ENCODE measurements at regions not wholly inside any gene's neighbourhood (a gene's known extent, or its start where the extent isn't known, plus 50 kb on each side); places are given as distances from the start of the nearest gene placed in this dataset.

DNA sequence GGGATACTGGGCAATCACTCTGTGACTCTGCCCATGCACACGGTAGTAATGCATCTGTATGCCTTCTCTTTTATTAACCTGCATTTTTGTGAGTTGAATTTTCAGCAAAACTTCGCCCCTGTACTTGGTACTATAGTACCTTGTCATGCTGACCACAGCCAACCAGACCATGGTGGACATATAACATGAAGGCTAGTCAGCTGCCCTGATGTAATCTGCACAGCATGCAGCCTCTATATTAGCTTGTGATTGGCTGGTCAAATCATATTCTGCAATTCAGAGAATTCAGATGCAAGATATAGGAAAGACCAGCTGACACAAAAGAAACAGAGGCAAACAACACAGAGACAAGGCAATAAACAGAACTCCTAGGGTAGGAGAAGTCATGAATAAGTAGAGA, 200.9 kb upstream of the JARID2 start:
- DNase-seq, result no peak

- no peak for DNase-seq
These were observed 199.1 kb upstream of the JARID2 start for GRCh38 chr6:15046751-15047150.

GRCh38 chr6:15048367-15048766, 197.5 kb upstream of the JARID2 start:
- DNase-seq, result no peak

DNA sequence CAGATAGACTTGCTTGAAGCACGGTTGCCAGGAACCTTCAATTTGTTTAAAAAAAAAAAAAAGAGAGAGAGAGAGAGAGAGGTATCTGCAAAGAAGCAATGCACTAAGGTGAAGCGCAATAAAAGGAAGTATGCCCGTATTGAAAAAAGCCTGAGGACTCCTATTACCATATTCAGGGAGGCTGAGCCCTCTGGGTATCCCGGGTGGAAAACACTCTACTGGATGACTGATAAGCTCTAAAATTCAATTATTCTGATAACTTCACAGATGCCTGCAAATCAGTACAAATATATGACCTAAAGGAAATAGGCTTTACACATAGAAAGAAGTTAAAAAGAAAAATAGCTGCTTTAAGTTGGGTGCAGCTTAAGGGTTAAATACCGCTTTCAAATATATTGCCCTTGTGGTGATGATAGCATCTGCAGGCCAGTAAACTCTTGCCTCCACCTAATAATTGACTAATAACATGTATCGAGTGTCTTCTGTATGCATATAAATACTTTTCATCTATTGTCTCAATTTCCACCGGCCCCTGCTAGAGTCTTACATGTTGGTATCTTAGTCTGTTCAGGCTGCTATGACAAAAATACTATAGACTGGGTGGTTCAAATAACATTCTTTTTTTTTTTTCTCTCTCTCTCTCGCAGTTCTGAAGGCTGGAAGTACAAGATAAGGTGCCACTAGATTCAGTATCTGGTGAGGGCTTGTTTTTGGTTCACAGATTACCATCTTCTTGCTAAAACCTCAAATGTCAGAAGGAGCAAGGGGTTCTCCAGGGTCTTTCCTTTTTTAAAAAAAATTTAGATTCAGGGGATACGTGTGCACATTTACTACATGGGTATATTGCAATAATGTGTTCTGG, 187.4 kb upstream of the JARID2 start:
- DNase-seq, result no peak

DNA sequence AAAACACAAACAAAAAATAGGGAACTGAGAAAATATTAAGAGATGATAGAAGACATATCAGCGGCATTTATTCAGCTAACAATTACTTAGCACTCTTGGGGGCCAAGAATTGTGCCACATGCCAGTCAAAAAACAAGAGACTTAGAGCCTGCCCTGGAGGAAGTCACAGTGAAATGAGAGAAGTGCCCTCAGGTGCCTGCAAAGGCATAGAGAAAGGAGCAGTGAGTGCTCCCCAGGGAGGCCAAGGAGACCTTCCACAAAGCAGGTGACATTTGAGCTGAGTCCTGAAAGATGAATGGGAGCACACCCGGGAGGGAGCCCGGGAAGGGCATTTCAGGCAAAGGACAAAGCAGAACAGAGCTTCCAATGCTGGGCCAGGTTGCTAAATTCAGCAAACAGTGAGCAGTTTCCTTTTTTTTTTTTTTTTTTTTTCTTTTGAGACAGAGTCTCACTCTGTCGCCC, 184.7 kb upstream of the JARID2 start:
- no peak for DNase-seq

- DNase-seq, result no peak
These were observed 183.9 kb upstream of the JARID2 start for GRCh38 chr6:15061908-15062515.

DNA sequence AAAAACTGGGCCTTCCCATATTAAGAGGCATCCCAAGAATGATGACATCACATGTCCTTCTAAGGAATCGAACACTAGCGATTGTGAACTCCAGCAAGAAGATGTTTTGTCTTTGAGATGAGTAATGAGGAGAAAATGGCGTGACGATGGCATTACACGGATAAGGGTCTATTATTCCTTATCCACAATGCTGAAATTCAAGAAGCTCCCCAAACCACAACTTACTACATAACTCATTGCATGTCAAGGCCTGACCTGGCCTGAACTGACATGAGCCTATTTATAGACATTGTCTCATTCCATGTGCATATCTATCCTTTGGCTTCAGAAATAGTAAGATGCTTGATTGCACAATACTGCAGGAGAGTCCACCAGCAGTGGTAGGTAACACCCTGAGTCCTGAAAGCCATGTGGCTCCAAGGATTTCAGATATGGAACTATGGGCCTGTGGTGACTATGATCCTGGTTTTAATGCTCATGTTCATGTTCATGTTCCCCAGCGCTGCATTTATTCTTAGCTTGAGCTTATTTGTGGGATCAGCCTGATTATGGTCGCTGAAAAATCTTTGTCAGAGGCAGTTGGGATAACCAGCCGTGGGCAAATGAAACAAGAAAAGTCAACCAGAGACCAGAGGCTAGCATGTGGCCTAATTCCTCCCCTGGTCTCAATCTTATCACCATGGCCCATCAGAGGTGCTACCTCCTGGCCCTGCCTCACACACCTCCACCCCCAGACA, 183.2 kb upstream of the JARID2 start:
- no peak for DNase-seq

- DNase-seq, result no peak
These were observed 182.5 kb upstream of the JARID2 start for GRCh38 chr6:15063253-15063853.

DNA sequence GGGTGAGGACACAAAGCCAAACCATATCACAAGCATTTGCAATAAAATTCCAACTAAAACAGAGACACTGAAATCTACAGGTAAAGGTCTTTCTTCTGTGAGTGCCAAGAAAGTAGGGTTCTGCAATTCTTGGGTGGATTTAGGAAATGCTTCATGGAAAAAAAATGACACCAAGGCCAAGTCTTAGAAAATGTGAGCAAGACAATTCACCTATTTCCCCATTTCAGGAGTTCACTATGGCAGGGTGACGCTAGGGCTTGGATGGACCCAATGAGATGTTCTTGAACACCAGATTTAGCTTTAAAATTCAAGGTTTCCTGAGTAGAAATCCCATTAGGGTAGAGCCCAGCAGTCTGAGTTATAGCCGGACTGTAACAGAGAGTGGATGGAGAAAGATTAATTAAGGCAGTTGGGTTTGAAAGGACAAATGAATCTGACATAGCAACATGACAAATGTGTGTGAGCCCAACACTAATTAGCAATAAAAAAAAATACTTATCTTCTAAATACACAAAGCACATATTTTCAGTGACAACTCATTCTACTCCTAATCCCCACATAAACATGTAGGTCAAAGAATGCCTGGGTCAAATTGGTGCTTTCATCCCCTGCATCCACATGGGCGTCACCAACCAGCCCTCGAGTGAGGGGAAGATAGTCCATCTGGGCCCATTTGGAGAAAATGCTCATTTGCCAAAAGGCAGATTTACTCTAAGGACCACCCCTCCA, 180.4 kb upstream of the JARID2 start:
- no peak for DNase-seq

- no peak for DNase-seq
These were observed 179.6 kb upstream of the JARID2 start for GRCh38 chr6:15066089-15066758.

DNA sequence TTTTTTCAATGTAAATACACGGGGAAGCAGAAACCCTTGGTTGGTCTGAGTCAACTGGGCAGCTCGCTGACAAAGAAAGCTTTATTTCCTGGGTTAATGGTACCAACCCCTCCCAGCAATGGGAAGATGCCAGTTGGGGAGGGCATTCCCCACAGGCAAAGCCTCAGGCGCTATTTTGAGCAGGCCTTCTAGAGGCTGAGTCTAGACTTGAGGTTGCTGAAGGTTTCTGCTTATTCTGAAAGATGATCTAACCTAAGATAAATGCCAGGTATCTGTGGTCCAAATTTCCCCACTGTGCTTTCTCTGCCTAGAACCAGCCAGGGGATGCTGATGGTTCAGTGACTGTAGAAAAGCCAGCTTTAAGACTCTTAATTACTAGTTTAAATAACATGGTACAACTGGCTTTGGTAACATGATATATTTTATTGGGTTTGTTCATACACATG, 172.5 kb upstream of the JARID2 start:
- no peak for DNase-seq

- DNase-seq, result no peak
These were observed 171.9 kb upstream of the JARID2 start for GRCh38 chr6:15073883-15074465.

- no peak for DNase-seq
These were observed 171.1 kb upstream of the JARID2 start for GRCh38 chr6:15074806-15075205.

DNA sequence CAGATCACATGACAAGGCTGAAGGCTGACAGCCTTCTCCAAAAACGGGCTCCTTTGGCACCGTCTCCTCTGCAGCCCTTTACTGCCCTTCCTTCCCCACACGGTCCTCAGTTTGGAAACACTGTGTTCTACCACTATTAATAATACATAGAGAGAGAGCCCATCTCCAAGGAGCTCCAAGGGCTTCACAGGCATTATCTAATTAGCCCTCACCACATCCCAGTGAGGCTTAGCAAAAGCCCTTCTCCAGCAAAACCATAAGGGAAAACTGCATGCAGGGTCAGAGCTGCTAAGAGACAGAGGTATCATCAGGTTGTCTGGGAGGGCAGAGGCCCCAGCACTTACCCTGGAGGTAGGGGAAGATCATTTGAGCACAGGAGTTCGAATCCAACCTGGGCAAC, 169.3 kb upstream of the JARID2 start:
- DNase-seq, result no peak

DNA sequence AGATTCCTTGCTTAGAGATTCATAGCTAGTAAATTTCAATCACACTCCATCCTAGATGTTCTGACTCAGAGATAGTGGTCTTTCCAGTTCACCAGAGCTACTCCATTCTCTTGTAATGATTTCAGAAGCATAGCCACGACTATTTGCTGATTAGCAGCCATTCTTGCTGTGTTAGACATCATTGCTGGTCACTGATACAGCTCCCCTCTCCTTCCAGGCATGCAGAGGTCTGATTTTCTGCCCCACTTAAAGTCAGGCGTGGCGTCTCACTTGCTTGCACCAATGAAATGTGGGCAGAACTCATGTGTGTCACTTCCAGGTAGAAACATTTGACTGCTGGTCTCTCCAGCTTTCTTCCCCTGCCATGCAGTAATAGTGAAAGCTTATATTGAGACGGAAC, 168.9 kb upstream of the JARID2 start:
- DNase-seq, result no peak

GRCh38 chr6:15077961-15078360, 167.9 kb upstream of the JARID2 start:
- no peak for DNase-seq

- DNase-seq, result no peak
These were observed 166.5 kb upstream of the JARID2 start for GRCh38 chr6:15079288-15079817.

GRCh38 chr6:15080895-15081294, 165.0 kb upstream of the JARID2 start:
- no peak for DNase-seq

- DNase-seq, result no peak
These were observed 164.4 kb upstream of the JARID2 start for GRCh38 chr6:15081447-15081846.

- no peak for DNase-seq
These were observed 163.2 kb upstream of the JARID2 start for GRCh38 chr6:15082708-15083107.
